GM21576 (cell line): ENCODE measurements at regions not wholly inside any gene's neighbourhood (a gene's known extent, or its start where the extent isn't known, plus 50 kb on each side); places are given as distances from the start of the nearest gene placed in this dataset.

ENCODE experiments used
- ATAC-seq: cut with Tn5 transposase; IDR thresholded peaks from one replicate; pipeline ENCODE4 v1.9.1; 2021; ENCODE audit warnings: mild to moderate bottlenecking, moderate library complexity; ENCODE audit not compliant: unreplicated experiment

DNA sequence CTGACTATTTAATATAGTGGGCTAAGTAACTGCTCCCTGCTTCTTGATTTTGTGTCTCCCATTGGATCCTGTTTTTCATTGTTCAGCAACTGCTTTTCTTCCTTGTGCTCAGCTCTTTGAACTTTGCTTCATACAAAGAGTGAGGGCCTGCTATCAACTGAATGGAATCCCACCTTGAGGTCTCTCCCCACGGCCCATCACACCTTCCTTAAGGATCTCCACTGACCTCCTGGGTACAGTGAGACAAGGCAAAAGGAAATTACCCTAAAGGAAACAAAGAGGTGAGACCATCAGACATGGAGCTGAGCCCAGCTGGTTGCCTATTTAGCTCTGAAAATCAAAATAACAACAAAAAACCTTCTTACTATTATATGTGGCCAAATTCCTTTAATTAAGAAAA, 91.3 kb upstream of the RPL34 start:
- no peak for ATAC-seq

DNA sequence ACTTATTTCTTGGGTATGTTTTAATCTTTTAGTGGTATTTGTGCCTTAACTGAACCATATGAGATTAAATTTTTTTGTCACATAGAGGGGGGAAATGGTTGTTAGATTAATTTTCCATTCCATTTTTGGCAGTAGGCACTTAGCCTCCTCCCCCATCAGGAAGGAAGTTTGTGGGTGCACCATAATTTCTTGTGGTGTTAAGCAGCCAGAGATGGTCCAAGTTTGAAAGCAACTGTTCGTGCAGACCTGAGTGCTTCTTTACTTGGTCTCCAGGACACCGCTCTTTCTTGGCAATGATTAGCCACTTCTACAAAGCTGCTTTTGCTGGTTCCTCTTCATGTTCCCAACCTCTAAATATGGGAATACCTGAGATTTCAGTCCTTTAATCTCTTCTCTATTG, 92.7 kb upstream of the RPL34 start:
- ATAC-seq = no peak

- no peak for ATAC-seq
Measured at GRCh38 chr4:108520807-108521206, 99.6 kb upstream of the RPL34 start.

DNA sequence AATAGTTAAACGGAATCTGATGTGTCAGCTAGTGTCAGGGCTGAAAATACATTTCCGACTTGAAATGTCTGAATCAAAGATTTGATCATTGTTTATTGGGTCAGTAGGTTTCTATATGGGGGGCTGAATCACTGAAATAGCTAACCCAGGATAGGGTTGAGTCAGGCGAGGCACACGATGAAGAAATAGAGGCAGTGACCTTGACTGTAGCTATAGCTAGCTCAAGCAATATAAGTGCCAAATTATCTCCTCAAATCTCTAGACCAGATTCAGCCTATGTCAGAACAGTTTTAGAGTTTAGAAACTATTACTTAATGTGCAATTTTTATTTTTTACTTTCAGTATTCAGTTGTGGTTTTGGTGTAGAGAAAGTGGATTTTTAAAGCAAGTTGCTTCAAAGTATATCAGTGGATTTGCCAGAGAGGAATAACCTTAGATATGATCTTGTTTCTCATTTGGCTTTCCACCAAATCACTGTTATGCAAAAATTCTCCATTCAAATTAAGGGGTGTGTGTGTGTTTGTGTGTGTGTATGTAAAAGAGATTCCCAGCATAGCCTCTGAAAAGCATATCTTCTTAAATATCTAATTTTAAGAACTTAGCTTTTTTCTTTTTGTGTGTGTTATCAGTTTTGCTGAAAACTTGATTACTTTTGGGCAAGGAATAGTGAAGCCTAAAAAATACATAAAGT, 100.3 kb upstream of the RPL34 start:
- ATAC-seq = no peak

GRCh38 chr4:108519208-108519833, 101.1 kb upstream of the RPL34 start:
- no peak for ATAC-seq

DNA sequence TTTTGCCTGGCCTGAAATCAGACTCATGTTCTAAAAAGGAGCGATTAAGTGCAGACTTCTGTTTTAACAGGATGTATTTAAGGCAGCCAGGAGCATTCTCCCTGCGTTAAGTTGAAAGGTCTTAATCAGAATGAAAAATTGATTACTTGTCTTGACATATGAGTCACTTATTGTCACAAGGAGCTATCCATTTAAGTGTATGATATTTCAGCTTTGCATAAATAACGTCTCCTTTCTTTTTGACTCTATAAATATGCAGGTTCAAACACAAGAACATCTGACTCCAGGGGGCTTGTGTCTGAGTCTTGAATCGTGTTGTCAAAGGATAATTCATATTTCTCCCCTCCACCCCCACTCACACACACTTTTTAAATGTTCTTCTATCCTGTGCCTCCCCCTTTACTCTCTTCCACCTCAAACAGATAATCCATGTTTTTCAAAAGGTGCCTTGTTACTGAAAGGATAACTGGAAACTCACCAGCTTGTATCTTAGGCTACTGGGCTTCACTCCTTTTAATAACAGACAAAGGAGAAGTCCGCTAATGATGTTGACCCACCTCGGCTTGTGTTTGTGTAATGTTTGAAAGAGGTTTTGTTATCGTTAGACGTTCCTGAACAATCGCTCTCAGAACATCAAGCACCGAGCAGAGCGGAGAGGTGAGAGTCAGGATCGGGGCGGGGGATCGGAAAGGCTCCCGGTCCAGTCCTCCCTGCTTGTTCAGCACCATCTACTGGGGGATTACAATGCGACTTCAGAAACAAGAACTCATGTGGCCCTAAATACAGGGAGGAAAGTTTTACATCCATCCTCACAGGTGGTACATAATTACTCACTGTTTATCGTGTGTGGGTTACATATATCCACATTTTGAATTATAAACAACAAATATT, 107.5 kb upstream of the RPL34 start:
- no peak for ATAC-seq

DNA sequence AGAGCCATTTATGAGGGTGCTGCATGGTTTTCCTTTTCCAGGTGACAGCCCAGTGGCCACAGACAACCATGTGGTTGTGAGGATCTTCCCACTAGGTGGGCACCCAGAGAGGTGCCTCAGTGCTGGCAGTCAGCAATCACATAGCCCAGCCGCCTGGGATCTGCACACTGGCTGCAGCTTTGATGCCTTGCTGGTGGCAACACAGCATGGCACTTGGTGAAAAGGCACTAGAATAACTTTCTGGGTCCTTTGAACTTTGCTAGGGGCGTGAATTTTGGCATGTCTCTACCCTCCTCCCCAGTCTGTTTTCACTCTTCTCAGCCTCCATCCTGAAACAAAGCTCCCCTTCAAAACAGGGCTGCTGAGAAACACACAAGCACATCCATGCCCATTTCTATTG, 108.8 kb upstream of the RPL34 start:
- no peak for ATAC-seq

GRCh38 chr4:108502356-108502755, 118.0 kb upstream of the RPL34 start:
- ATAC-seq = no peak

GRCh38 chr4:108498925-108499324, 121.5 kb upstream of the RPL34 start:
- no peak for ATAC-seq

GRCh38 chr4:108493596-108493931, 126.8 kb upstream of the RPL34 start:
- ATAC-seq = no peak

DNA sequence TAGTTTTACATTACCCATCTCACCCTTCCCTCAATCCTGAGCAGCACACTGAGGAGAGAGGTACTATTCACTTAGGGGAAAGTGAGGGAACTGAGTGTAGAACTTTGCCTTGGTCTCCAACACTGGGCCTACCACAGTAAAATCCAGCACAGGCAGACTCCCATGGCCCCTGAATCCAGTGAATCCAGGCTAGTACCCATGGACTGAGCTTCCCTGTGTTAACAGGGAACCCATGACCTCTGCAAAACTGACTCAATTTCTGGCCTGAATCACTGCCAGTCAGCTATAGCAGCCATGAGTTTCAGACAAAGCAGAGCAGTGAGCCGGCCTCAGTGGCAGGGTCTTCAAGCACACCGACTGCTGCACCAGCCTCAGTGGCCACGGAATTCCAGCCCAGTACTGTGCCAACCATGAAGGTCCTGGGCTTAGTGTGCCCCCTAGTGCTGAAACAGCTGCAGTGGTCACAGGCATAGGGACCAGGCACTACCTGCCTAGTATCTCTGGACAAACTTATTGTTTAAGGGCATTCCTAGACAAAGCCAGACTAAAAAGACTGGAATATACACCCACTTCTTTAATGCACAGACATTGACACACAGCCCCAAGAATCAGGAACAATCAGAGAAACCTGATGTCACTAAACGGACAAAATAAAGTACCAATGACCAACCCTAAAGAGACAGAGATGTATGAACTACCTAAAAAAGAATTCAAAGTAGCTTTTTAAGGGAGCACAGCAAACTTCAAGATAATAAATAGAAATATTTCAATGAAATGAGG, 127.4 kb upstream of the RPL34 start:
- peak; percentile 55 for ATAC-seq

DNA sequence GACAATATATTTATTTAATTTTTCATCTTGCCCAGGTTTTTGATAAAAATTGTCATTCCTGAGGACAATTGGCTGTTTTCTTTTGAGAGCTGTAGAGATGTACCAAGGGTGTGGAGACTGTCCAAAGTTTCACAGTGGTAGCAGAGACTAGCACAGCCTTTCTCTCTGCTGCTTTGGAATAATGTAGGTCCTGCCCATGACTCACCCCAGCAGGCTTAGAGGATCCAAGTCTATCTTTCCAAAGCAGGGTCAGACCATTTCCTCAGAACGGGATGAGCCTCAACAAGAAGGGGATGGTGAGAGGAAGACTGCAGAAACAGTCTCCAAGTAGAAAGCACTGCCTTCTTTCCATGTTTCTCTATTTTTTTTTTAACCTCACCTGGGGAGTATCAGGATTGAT, 131.5 kb upstream of the RPL34 start:
- no peak for ATAC-seq

DNA sequence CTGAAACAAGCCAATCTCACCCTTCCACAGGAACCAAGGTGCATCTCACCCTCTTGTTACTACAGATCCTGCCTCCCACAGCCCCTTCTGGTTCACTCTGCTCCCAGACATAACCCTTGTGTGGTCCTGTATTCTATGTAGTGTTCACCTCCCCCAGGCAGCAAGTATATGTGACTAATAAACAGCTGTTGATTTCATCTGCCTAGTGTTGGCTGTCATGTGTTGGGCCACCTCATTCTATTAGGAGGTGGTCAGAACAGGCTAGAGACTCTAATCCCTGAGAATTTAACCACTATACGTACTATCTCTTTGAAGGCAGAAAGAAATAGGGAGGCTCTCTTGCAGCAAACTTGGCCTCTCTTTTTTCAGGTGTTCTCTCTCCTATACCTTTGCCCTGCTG, 134.3 kb upstream of the RPL34 start:
- no peak for ATAC-seq

- ATAC-seq = no peak
Measured at GRCh38 chr4:108484187-108484586, 136.2 kb upstream of the RPL34 start.

GRCh38 chr4:108483650-108484049, 136.7 kb upstream of the RPL34 start:
- no peak for ATAC-seq

GRCh38 chr4:108483079-108483478, 137.3 kb upstream of the RPL34 start:
- no peak for ATAC-seq

DNA sequence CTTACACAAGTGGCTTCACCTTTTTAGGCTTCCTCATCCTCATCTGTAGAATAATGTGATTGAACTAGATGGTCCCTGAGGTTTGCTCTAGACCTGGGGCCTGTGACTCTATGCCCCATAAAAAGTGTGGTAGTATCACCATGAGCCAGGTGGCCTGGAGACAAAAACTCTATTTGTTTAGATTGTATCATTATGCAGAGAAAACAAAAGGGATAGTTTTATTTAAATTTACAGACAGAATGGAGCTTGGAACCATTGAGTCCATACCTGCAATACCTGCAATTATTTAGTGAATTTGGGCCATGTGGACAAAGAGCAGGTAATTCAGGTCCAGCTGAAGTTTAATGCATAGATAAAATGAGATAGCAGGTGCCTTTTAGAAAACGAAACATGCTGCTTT, 139.5 kb upstream of the RPL34 start:
- no peak for ATAC-seq

GRCh38 chr4:108477527-108478108, 142.8 kb upstream of the RPL34 start:
- no peak for ATAC-seq

GRCh38 chr4:108473163-108473720, 147.1 kb upstream of the RPL34 start:
- ATAC-seq = no peak
